GM12892 (cell line): ENCODE measurements at regions not wholly inside any gene's neighbourhood (a gene's known extent, or its start where the extent isn't known, plus 50 kb on each side); places are given as distances from the start of the nearest gene placed in this dataset.

ENCODE experiments used
- POLR2A ChIP-seq: IDR thresholded peaks from 2 replicates; pipeline ENCODE4 v1.6.1; 2011; ENCODE audit warnings: low read depth, low read length, control low read depth
- POLR2AphosphoS5 ChIP-seq: IDR thresholded peaks from 2 replicates; pipeline ENCODE4 v1.6.1; 2011; ENCODE audit warnings: low read depth, low read length, control low read depth
- TAF1 ChIP-seq: IDR thresholded peaks from 2 replicates; pipeline ENCODE4 v1.6.1; 2011; ENCODE audit warnings: low read depth, mild to moderate bottlenecking, control low read depth, low read length, borderline replicate concordance

- TF ChIP-seq TAF1 (no peak), POLR2A (no peak), POLR2AphosphoS5 (no peak)
These were observed 195.1 kb upstream of the PLET1 start for GRCh38 chr11:112455791-112456190.
